HepG2 (cell line): ENCODE measurements at regions not wholly inside any gene's neighbourhood (a gene's known extent, or its start where the extent isn't known, plus 50 kb on each side); places are given as distances from the start of the nearest gene placed in this dataset.

Experiments
- BCL6 ChIP-seq: IDR thresholded peaks from 2 replicates; pipeline ENCODE4 v1.6.1; 2016; ENCODE audit warnings: missing genetic modification reagents, missing compliant biosample characterization
- CHD2 ChIP-seq: IDR thresholded peaks from 2 replicates; pipeline ENCODE4 v1.6.1; 2011; ENCODE audit warnings: low read depth, low read length, improper control_type of control experiment
- HIVEP1 ChIP-seq: sonication (generic); formaldehyde crosslinking; IDR thresholded peaks from 2 replicates; pipeline ENCODE4 v1.4.0; 2020; ENCODE audit warnings: mild to moderate bottlenecking, missing genetic modification reagents
- POLR2A ChIP-seq, 2 experiments: IDR thresholded peaks; 2 replicates each; pipeline ENCODE4 v1.6.1; 2011; ENCODE audit warnings: low read depth in 2 of 2, low read length in 2 of 2, mild to moderate bottlenecking in 1 of 2, moderate library complexity in 1 of 2; ENCODE audit not compliant: insufficient read depth in 1 of 2
- POLR2G ChIP-seq: fragments of 200-400 bp; formaldehyde crosslinking; IDR thresholded peaks from 2 replicates; pipeline ENCODE4 v1.6.1; 2018; ENCODE audit warnings: mild to moderate bottlenecking, low read depth, low read length, moderate library complexity
- RNF2 ChIP-seq: fragments of 450-650 bp; conservative IDR thresholded peaks from 2 replicates; pipeline ENCODE4 v1.6.1; 2016; ENCODE audit warnings: low read depth
- SKI ChIP-seq: fragments of 450-650 bp; IDR thresholded peaks from one replicate; pipeline ENCODE4 v1.6.1; 2018; ENCODE audit warnings: mild to moderate bottlenecking; ENCODE audit not compliant: partially characterized antibody
- TAF1 ChIP-seq: sonication (generic); formaldehyde crosslinking; IDR thresholded peaks from 2 replicates; pipeline ENCODE4 v1.4.0; 2020; ENCODE audit warnings: missing genetic modification reagents
- ZFX ChIP-seq: sonication (generic); formaldehyde crosslinking; IDR thresholded peaks from 2 replicates; pipeline ENCODE4 v1.4.0; 2020; ENCODE audit warnings: mild to moderate bottlenecking, low read depth, missing genetic modification reagents, moderate library complexity
- ZNF121 ChIP-seq: sonication (generic); formaldehyde crosslinking; IDR thresholded peaks from 2 replicates; pipeline ENCODE4 v1.5.0; 2020; ENCODE audit warnings: mild to moderate bottlenecking, missing genetic modification reagents
- TF ChIP-seq, protein P1 (sequence below): IDR thresholded peaks from 2 replicates; pipeline ENCODE4 v1.6.1; 2016; ENCODE audit warnings: low read depth, missing genetic modification reagents, missing compliant biosample characterization
- TF ChIP-seq, protein P2 (sequence below): sonication (generic); formaldehyde crosslinking; IDR thresholded peaks from 2 replicates; pipeline ENCODE4 v1.5.0; 2020; ENCODE audit warnings: mild to moderate bottlenecking, missing genetic modification reagents, moderate library complexity

DNA sequence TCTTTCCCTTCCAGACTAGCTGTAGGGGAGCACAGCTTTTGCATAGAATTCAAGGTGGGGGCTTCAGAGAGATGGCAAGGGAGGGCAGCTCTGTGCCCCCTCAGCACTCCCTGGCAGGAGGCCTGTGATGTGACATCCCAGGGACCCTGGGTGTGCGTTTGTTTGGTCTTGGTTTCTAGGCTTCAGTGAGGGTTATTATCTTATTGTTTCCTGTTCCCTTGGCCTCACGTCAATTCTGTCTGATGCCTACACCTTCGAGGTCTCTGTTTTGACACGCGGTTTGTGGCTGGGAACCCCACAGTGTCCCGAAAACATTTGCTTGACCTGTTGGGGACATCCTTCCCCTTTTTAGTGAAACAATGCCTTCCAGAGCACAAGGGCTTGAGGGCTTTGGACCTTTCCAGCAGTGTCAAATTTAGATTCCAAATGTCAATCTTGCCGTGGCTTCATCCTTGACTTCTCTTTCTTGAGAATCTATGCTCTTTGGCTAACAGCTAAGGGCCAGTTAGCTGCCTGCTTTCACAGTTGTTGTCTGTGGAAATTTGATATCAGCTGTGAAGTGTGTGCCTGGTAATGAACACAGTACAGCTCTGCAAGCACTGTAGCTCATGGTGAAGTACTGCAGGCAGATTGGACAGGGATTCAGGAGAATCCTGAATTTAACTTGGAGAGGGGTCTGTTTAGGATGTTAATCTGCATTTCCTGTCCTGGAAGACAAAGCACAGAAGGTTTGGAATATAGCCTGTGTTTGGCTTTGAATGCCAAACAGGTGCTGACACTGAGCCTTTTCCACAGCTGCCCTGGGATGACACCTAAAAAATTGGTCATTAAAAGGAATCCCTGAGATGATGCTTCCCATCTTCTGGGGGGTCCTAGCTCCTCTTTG, 108.2 kb upstream of the CXCR4 start:
- no peak for TF ChIP-seq POLR2G
- TF ChIP-seq, protein P1, sequence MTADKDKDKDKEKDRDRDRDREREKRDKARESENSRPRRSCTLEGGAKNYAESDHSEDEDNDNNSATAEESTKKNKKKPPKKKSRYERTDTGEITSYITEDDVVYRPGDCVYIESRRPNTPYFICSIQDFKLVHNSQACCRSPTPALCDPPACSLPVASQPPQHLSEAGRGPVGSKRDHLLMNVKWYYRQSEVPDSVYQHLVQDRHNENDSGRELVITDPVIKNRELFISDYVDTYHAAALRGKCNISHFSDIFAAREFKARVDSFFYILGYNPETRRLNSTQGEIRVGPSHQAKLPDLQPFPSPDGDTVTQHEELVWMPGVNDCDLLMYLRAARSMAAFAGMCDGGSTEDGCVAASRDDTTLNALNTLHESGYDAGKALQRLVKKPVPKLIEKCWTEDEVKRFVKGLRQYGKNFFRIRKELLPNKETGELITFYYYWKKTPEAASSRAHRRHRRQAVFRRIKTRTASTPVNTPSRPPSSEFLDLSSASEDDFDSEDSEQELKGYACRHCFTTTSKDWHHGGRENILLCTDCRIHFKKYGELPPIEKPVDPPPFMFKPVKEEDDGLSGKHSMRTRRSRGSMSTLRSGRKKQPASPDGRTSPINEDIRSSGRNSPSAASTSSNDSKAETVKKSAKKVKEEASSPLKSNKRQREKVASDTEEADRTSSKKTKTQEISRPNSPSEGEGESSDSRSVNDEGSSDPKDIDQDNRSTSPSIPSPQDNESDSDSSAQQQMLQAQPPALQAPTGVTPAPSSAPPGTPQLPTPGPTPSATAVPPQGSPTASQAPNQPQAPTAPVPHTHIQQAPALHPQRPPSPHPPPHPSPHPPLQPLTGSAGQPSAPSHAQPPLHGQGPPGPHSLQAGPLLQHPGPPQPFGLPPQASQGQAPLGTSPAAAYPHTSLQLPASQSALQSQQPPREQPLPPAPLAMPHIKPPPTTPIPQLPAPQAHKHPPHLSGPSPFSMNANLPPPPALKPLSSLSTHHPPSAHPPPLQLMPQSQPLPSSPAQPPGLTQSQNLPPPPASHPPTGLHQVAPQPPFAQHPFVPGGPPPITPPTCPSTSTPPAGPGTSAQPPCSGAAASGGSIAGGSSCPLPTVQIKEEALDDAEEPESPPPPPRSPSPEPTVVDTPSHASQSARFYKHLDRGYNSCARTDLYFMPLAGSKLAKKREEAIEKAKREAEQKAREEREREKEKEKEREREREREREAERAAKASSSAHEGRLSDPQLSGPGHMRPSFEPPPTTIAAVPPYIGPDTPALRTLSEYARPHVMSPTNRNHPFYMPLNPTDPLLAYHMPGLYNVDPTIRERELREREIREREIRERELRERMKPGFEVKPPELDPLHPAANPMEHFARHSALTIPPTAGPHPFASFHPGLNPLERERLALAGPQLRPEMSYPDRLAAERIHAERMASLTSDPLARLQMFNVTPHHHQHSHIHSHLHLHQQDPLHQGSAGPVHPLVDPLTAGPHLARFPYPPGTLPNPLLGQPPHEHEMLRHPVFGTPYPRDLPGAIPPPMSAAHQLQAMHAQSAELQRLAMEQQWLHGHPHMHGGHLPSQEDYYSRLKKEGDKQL (CRISPR knock-in tag), result no peak
- no peak for TF ChIP-seq POLR2A (IDR thresholded peaks at IDR 0.05; ENCODE audit: insufficient read depth in 1 of 2, low read depth in 2 of 2, low read length in 2 of 2)
- no peak for TF ChIP-seq RNF2
- TF ChIP-seq TAF1 (CRISPR knock-in tag), result no peak
- TF ChIP-seq HIVEP1, result no peak
- no peak for TF ChIP-seq SKI
- TF ChIP-seq ZNF121, result no peak
- TF ChIP-seq, protein P2, sequence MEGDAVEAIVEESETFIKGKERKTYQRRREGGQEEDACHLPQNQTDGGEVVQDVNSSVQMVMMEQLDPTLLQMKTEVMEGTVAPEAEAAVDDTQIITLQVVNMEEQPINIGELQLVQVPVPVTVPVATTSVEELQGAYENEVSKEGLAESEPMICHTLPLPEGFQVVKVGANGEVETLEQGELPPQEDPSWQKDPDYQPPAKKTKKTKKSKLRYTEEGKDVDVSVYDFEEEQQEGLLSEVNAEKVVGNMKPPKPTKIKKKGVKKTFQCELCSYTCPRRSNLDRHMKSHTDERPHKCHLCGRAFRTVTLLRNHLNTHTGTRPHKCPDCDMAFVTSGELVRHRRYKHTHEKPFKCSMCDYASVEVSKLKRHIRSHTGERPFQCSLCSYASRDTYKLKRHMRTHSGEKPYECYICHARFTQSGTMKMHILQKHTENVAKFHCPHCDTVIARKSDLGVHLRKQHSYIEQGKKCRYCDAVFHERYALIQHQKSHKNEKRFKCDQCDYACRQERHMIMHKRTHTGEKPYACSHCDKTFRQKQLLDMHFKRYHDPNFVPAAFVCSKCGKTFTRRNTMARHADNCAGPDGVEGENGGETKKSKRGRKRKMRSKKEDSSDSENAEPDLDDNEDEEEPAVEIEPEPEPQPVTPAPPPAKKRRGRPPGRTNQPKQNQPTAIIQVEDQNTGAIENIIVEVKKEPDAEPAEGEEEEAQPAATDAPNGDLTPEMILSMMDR (CRISPR knock-in tag), result no peak
- no peak for TF ChIP-seq ZFX (CRISPR knock-in tag)
- TF ChIP-seq BCL6 (CRISPR knock-in tag), result no peak
- no peak for TF ChIP-seq CHD2
